GM19438 (cell line): ENCODE measurements at regions not wholly inside any gene's neighbourhood (a gene's known extent, or its start where the extent isn't known, plus 50 kb on each side); places are given as distances from the start of the nearest gene placed in this dataset.

Experiments used
- ATAC-seq: cut with Tn5 transposase; IDR thresholded peaks from one replicate; pipeline ENCODE4 v1.9.1; 2021; ENCODE audit warnings: low read depth; ENCODE audit not compliant: unreplicated experiment

GRCh38 chr6:53216301-53216700, 67.7 kb upstream of the GCM1 start:
- ATAC-seq = no peak

GRCh38 chr6:53214172-53214571, 65.5 kb upstream of the GCM1 start:
- no peak for ATAC-seq

DNA sequence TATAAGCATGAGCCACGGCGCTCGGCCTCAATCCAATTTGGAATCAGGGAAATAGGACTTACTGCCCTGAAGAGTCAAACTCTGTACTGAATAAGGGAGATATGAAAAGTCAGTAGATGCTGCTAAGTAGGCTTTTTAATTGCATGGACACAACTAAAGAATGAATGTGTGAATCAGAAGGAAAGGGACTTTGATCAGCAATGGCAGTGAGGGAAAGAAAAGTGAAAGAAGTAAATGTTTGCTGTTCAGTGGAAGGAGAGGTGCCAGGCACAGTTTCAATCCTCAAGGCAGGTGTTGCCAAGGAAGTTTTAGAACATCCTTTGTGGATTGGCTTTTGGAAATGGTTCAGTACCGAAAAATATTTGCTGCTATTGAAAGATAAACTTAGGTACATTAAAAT, 62.2 kb upstream of the GCM1 start:
- no peak for ATAC-seq

GRCh38 chr6:53209681-53210080, 61.0 kb upstream of the GCM1 start:
- ATAC-seq = no peak

- ATAC-seq = no peak
Measured at GRCh38 chr6:53205778-53206177, 57.1 kb upstream of the GCM1 start.

DNA sequence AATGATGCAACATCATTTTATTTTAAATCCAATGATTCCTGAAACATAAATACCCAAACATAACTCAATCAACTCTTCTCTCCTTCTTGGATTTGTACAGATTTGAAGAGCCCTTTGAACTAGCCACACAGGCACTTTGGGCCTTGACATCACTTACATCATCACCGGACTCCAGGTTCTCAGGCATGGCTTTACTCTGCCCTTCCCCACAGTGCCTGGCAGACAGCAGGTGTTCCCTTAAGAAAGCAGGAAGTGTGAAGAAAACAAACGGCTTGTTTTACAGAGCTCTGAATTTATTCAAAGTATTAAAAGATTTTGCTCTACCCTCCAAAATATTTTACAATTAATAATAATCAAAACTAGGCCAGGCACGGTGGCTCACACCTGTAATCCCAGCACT, 54.8 kb upstream of the GCM1 start:
- no peak for ATAC-seq

- no peak for ATAC-seq
Measured at GRCh38 chr6:53202052-53202451, 53.4 kb upstream of the GCM1 start.

DNA sequence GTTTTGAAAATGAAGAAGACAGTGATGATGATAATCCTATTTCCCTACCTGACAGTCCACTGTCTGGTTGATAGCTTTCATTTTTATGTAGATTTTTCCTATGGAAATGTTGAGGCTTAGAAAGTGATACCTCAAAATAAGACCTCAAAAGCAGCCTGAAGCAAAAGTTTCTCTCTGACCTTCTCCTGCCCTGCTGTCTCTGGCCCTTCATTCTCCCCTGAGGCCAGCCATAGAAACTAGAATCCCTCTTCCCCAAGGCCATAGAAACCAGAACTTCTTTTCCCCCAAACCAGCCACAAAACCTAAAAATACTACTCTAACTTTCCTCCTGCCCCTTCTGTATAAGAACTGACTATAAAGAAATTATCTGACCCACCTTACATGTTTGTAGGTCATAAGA, 52.6 kb upstream of the GCM1 start:
- no peak for ATAC-seq

DNA sequence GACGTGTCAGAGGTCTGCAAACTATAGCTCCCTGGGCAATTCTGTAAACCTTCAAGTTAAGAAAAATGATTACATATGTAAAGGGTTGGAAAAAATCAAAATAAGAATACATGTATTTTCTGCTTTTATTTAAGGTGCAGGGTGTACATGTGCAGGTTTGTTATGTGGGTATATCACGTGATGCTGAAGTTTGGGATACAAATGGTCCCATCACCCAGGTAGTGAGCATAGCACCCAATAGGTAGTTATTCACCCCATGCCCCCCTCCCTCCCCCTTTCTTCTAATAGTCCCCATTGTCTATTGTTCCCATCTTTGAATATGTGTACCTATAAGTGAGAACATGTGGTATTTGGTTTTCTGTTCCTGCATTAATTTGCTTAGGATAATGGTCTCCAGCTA, 51.1 kb upstream of the GCM1 start:
- ATAC-seq = no peak

DNA sequence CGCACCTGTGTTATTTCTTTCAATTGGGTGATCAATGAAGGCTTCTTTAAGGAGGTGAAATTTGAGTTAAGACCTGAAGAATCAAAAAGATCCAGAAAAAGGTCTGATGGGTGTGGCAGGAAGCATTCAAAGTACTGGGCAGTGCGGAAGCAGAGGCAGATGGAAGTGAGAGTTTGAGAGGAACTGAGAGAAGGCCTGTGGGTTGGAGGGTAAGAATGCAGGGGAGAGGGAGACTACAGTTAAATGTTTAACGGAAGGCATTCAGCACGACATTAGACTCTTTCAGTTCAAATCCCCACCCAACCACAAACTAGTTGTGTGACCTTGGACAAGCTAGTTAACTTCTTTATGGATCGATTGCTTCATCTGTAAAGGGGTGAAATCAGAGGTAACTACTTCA, 50.5 kb upstream of the GCM1 start:
- peak; percentile 100 for ATAC-seq
